H1 (cell line): ENCODE measurements at regions not wholly inside any gene's neighbourhood (a gene's known extent, or its start where the extent isn't known, plus 50 kb on each side); places are given as distances from the start of the nearest gene placed in this dataset.

ENCODE experiments used
- CTCF ChIA-PET: fragments of 300-600 bp; sonication (Branson Sonifier 250); formaldehyde crosslinking; loops from one replicate; lab custom pipeline; 2021; ENCODE audit not compliant: partially characterized antibody; lab: Charles Lee
- POLR2A ChIA-PET: fragments of 300-600 bp; sonication (Branson Sonifier 250); formaldehyde crosslinking; loops from one replicate; lab custom pipeline; 2021; ENCODE audit warnings: inconsistent platforms; ENCODE audit not compliant: partially characterized antibody; lab: Charles Lee
- DNase-seq, 2 experiments: peaks; one replicate each; pipeline versions ENCODE4 v3.0.0 to v3.0.0-alpha.2; 2010 to 2022; ENCODE audit warnings: low spot score in 2 of 2, low read depth in 1 of 2, mixed read lengths in 1 of 2
- FAIRE-seq: peaks from 2 replicates; lab custom pipeline; 2011; peaks lifted over from hg19 to GRCh38; lab: Jason Lieb, UNC
- H2AFZ ChIP-seq: 2 replicates; pipeline ENCODE4 v1.8.1; 2012; ENCODE audit warnings: low read length, inconsistent platforms
- H2AK5ac ChIP-seq: 2 replicates; pipeline ENCODE4 v1.6.1; 2013; ENCODE audit warnings: low read depth, low read length
- H2BK120ac ChIP-seq: replicated peaks from 2 replicates; pipeline ENCODE3; 2013; ENCODE audit warnings: low read depth, low read length, inconsistent platforms
- H2BK12ac ChIP-seq: 2 replicates; pipeline ENCODE4 v1.6.1; 2013; ENCODE audit warnings: low read depth, low read length
- H2BK15ac ChIP-seq: 2 replicates; pipeline ENCODE4 v1.6.1; 2013; ENCODE audit warnings: low read length
- H2BK20ac ChIP-seq: 2 replicates; pipeline ENCODE4 v1.6.1; 2013; ENCODE audit warnings: low read length
- H2BK5ac ChIP-seq: 2 replicates; pipeline ENCODE4 v1.6.1; 2013; ENCODE audit warnings: low read depth, low read length
- H3K14ac ChIP-seq: 2 replicates; pipeline ENCODE4 v1.6.1; 2013; ENCODE audit warnings: inconsistent platforms; ENCODE audit not compliant: insufficient read length
- H3K18ac ChIP-seq: 2 replicates; pipeline ENCODE4 v1.6.1; 2013; ENCODE audit warnings: low read length; ENCODE audit errors: extremely low read depth
- H3K23ac ChIP-seq: 2 replicates; pipeline ENCODE4 v1.6.1; 2013; ENCODE audit warnings: inconsistent platforms; ENCODE audit not compliant: insufficient read length
- H3K23me2 ChIP-seq: 2 replicates; pipeline ENCODE4 v1.6.1; 2013; ENCODE audit warnings: low read depth, low read length
- H3K27ac ChIP-seq: 2 replicates; pipeline ENCODE4 v1.6.1; 2011; ENCODE audit warnings: low read depth, low read length, inconsistent platforms
- H3K27me3 ChIP-seq, 4 experiments: replicated peaks in 1 of 4; 1 replicate in 1 of 4; 2 replicates in 3 of 4; pipeline versions ENCODE4 v1.6.1 to v1.8.1; 2011 to 2013; ENCODE audit warnings: low read length in 3 of 4, mild to moderate bottlenecking in 3 of 4, inconsistent platforms in 2 of 4, mixed read lengths in 2 of 4, moderate library complexity in 1 of 4; ENCODE audit not compliant: control insufficient read depth in 3 of 4, insufficient read depth in 3 of 4; ENCODE audit errors: extremely low read depth in 1 of 4
- H3K36me3 ChIP-seq, 4 experiments: 2 replicates each; pipeline versions ENCODE4 v1.6.1 to v1.8.1; 2011 to 2013; ENCODE audit warnings: mild to moderate bottlenecking in 4 of 4, low read length in 3 of 4, moderate library complexity in 2 of 4, control low read depth in 1 of 4, inconsistent platforms in 1 of 4; ENCODE audit not compliant: insufficient read depth in 4 of 4, control insufficient read depth in 2 of 4
- H3K4ac ChIP-seq: replicated peaks from 2 replicates; pipeline ENCODE3; 2013; ENCODE audit warnings: low read length, low read depth, mixed read lengths, inconsistent platforms; ENCODE audit not compliant: insufficient read length
- H3K4me1 ChIP-seq, 4 experiments: replicated peaks in 1 of 4; 1 replicate in 1 of 4; 2 replicates in 3 of 4; pipeline versions ENCODE4 v1.6.1 to v1.8.1; 2011 to 2013; ENCODE audit warnings: low read length in 3 of 4, inconsistent platforms in 2 of 4, mixed read lengths in 1 of 4; ENCODE audit not compliant: insufficient read depth in 4 of 4, control insufficient read depth in 3 of 4
- H3K4me2 ChIP-seq, 2 experiments: 2 replicates each; pipeline versions ENCODE4 v1.6.1 to v1.8.1; 2011 to 2013; ENCODE audit warnings: low read depth in 2 of 2, low read length in 2 of 2, control low read depth in 1 of 2, inconsistent platforms in 1 of 2, mild to moderate bottlenecking in 1 of 2; ENCODE audit not compliant: insufficient read depth in 1 of 2
- H3K4me3 ChIP-seq, 4 experiments: fragments of 200-600, 300-600 bp in 1 of 4; sonication (generic), shearing (Covaris generic), sonication (Bioruptor Twin) in 1 of 4; 2 replicates each; pipeline versions ENCODE4 v1.5.1 to v1.8.1; 2011 to 2016; ENCODE audit warnings: low read length in 4 of 4, low read depth in 3 of 4, control low read depth in 2 of 4, inconsistent platforms in 2 of 4, mild to moderate bottlenecking in 2 of 4, mixed read lengths in 1 of 4, moderate library complexity in 1 of 4; ENCODE audit not compliant: insufficient read depth in 2 of 4; ENCODE audit errors: extremely low read depth in 1 of 4
- H3K56ac ChIP-seq: replicated peaks from 2 replicates; pipeline ENCODE3; 2013; ENCODE audit warnings: low read depth, mild to moderate bottlenecking, mixed read lengths, low read length, inconsistent platforms; ENCODE audit not compliant: insufficient read length
- H3K79me1 ChIP-seq: 2 replicates; pipeline ENCODE4 v1.6.1; 2013; ENCODE audit warnings: low read depth, low read length, control low read depth
- H3K79me2 ChIP-seq, 2 experiments: 2 replicates each; pipeline versions ENCODE4 v1.6.1 to v1.8.1; 2012 to 2013; ENCODE audit warnings: low read length in 2 of 2, mild to moderate bottlenecking in 2 of 2, inconsistent platforms in 1 of 2; ENCODE audit not compliant: insufficient read depth in 2 of 2, control insufficient read depth in 1 of 2
- H3K9ac ChIP-seq, 4 experiments: replicated peaks in 1 of 4; 1 replicate in 1 of 4; 2 replicates in 3 of 4; pipeline versions ENCODE4 v1.6.1 to v1.8.1; 2011 to 2013; ENCODE audit warnings: low read depth in 3 of 4, low read length in 3 of 4, control low read depth in 2 of 4, mild to moderate bottlenecking in 2 of 4, moderate library complexity in 2 of 4, inconsistent platforms in 1 of 4; ENCODE audit errors: extremely low read depth in 1 of 4
- H3K9me3 ChIP-seq, 2 experiments: 2 replicates each; pipeline versions ENCODE4 v1.6.1 to v1.8.1; 2012 to 2013; ENCODE audit warnings: mild to moderate bottlenecking in 2 of 2, moderate library complexity in 2 of 2, control low read depth in 1 of 2, inconsistent platforms in 1 of 2, low read depth in 1 of 2, low read length in 1 of 2, mixed read lengths in 1 of 2; ENCODE audit not compliant: insufficient read depth in 2 of 2
- H4K20me1 ChIP-seq, 2 experiments: replicated peaks in 1 of 2; 2 replicates each; pipeline versions ENCODE3 to v1.8.1; 2011 to 2013; ENCODE audit warnings: inconsistent platforms in 2 of 2, low read length in 2 of 2, mild to moderate bottlenecking in 1 of 2; ENCODE audit not compliant: insufficient read depth in 2 of 2, control insufficient read depth in 1 of 2
- H4K5ac ChIP-seq: 2 replicates; pipeline ENCODE4 v1.6.1; 2013; ENCODE audit warnings: low read length, low read depth, mixed read lengths, inconsistent platforms; ENCODE audit not compliant: insufficient read length
- H4K8ac ChIP-seq: 2 replicates; pipeline ENCODE4 v1.8.0; 2013; ENCODE audit warnings: mild to moderate bottlenecking, moderate library complexity, low read length, inconsistent platforms; ENCODE audit not compliant: insufficient read depth; ENCODE audit errors: extremely low read depth
- H4K91ac ChIP-seq: replicated peaks from 2 replicates; pipeline ENCODE3; 2013; ENCODE audit warnings: low read length, mixed read lengths, inconsistent platforms; ENCODE audit not compliant: insufficient read length
- ASH2L ChIP-seq: fragments of 200-600, 300-600 bp; sonication (generic); IDR thresholded peaks from one replicate; pipeline ENCODE4 v1.7.1; 2017; ENCODE audit warnings: low read length
- CEBPB ChIP-seq: IDR thresholded peaks from 2 replicates; pipeline ENCODE4 v1.6.1; 2012; ENCODE audit warnings: low read depth, low read length
- GTF2F1 ChIP-seq: IDR thresholded peaks from 2 replicates; pipeline ENCODE4 v1.6.1; 2012; ENCODE audit warnings: low read depth, low read length, improper control_type of control experiment, borderline replicate concordance
- POLR2AphosphoS5 ChIP-seq: IDR thresholded peaks from 2 replicates; pipeline ENCODE4 v1.6.1; 2011; ENCODE audit warnings: low read depth, low read length
- RFX5 ChIP-seq: IDR thresholded peaks from 2 replicates; pipeline ENCODE4 v1.6.1; 2011; ENCODE audit warnings: low read depth, low read length, improper control_type of control experiment, borderline replicate concordance
- SUZ12 ChIP-seq: fragments of 200-600 bp; sonication (generic); IDR thresholded peaks from 2 replicates; pipeline ENCODE4 v1.6.1; 2012; ENCODE audit warnings: mild to moderate bottlenecking, inconsistent platforms, low read length, moderate library complexity, mixed read lengths
- TCF12 ChIP-seq: IDR thresholded peaks from 2 replicates; pipeline ENCODE4 v1.6.1; 2011; ENCODE audit warnings: low read depth, mild to moderate bottlenecking, low read length
- WGBS, 2 experiments: shearing (Covaris generic) in 1 of 2; methylation state at CpG; one replicate each; pipeline versions ENCODE4 v1.1.6 to v1.1.7; 2013 to 2015; ENCODE audit warnings: low lambda C conversion rate in 2 of 2, mixed read lengths in 2 of 2, inconsistent platforms in 1 of 2, low coverage in 1 of 2, missing lambda C conversion rate in 1 of 2; ENCODE audit not compliant: insufficient replicate concordance in 2 of 2, insufficient coverage in 1 of 2, insufficient read length in 1 of 2; ENCODE audit errors: extremely low coverage in 1 of 2, missing lambda C conversion rate in 1 of 2; 5-methylcytosine and 5-hydroxymethylcytosine counted together
- TF ChIP-seq, protein P1 (sequence below): IDR thresholded peaks from 2 replicates; pipeline ENCODE4 v1.6.1; 2012; ENCODE audit warnings: inconsistent platforms

DNA sequence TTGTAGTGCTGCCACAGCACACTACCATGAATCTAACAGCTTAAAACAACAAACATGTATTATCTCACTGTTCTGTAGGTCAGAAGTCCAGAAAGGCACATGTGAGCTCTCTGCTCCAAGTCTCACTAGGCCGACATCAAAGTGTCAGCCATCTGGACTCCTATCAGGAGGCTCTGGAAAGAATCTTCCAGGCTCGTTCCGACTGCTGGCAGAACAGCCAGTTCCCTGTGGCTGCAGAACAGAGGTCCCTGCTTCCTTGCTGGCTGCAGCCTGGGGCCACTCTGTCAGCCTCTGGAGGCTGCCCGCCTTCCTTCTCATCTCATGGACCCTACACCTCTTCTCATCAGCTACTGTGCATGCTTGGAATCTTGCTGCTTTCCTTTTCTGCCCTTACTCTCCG is 168.9 kb downstream of the CBLN1 start:
- Histone ChIP-seq H3K23ac (no peak overlapping the region), H3K9ac (no peak overlapping the region), H3K27ac (no peak overlapping the region), H3K4me2 (no peak overlapping the region), H4K5ac (no peak overlapping the region), H2BK20ac (no peak overlapping the region), H3K14ac (no peak overlapping the region), H2BK15ac (no peak overlapping the region), H3K4ac (no peak overlapping the region), H3K79me1 (no peaks in the 10 kb centered on the region), H3K27me3 (0 out of 7 replicates have a peak, but pooled peaks cover 0 to 2% (median 0%) of the 10 kb centered on the region in 4 experiments), H2BK5ac (no peak overlapping the region), H3K23me2 (peaks cover 3% of the 10 kb centered on the region; the same call in 1 of the 2 replicates), H3K79me2 (no peaks in the 10 kb centered on the region), H4K8ac (no peak overlapping the region), H3K56ac (no peak overlapping the region), H2AK5ac (no peak overlapping the region), H2BK12ac (no peak overlapping the region), H2BK120ac (no peak overlapping the region), H3K4me1 (peaks cover 0 to 8% (median 1%) of the 10 kb centered on the region in 4 experiments; a peak in 3 of 7 replicates), H4K91ac (no peak overlapping the region), H3K9me3 (no peaks in the 10 kb centered on the region), H4K20me1 (no peaks in the 10 kb centered on the region), H2AFZ (no peak overlapping the region), H3K18ac (no peak overlapping the region), H3K4me3 (no peak overlapping the region), H3K36me3 (no peaks in the 10 kb centered on the region)
- FAIRE-seq (no peak), DNase-seq (no peak)
- POLR2A ChIA-PET: interaction anchor here (1.4 kb wide), 1 partner anchor 230 kb away, joined by 3 read pairs; no protein-coding TSS in a partner anchor
- CTCF ChIA-PET: interaction anchor here (0.7 to 1.1 kb wide), 4 partner anchors 9 to 235 kb away, joined by 3 to 4 read pairs (median 3); no protein-coding TSS in a partner anchor
- 93% methylated on average over 5 of the region's 5 CpGs; no CpG with 5 or more reads in 1 of the 2 experiments for WGBS, 2 experiments
- TF ChIP-seq SUZ12 (no peak), ASH2L (no peak), CEBPB (no peak), GTF2F1 (no peak), POLR2AphosphoS5 (no peak), RFX5 (no peak), TCF12 (no peak)
- TF ChIP-seq, protein P1, sequence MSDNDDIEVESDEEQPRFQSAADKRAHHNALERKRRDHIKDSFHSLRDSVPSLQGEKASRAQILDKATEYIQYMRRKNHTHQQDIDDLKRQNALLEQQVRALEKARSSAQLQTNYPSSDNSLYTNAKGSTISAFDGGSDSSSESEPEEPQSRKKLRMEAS: no peak
